ENCODE measurements at regions not wholly inside any gene's neighbourhood (a gene's known extent, or its start where the extent isn't known, plus 50 kb on each side); places are given as distances from the start of the nearest gene placed in this dataset.

- TF ChIP-seq CTCF (IDR thresholded peaks at IDR 0.05; ENCODE audit: insufficient read depth, low read length, poor library complexity, severe bottlenecking) = no peak
- no peak overlapping the region for H3K4me3 ChIP-seq (replicated peaks; ENCODE audit: low read depth, low read length)
- DNase-seq (ENCODE audit: extremely low read depth, insufficient read length) = no peak
- no peaks in the 10 kb centered on the region for H3K27me3 ChIP-seq (replicated peaks; ENCODE audit: control insufficient read depth, insufficient read depth, low read length)
- H3K36me3 ChIP-seq (ENCODE audit: control insufficient read depth, insufficient read depth, low read length) = no peaks in the 10 kb centered on the region
These were observed 327.8 kb upstream of the ADGRB3 start for GRCh38 chr6:68307301-68307700.

- Histone ChIP-seq H3K36me3 (ENCODE audit: control insufficient read depth, insufficient read depth, low read length) (no peaks in the 10 kb centered on the region), H3K27me3 (replicated peaks; ENCODE audit: control insufficient read depth, insufficient read depth, low read length) (no peaks in the 10 kb centered on the region), H3K4me3 (replicated peaks; ENCODE audit: low read depth, low read length) (no peak overlapping the region)
- TF ChIP-seq CTCF (IDR thresholded peaks at IDR 0.05; ENCODE audit: insufficient read depth, low read length, poor library complexity, severe bottlenecking) = no peak
- DNase-seq (ENCODE audit: extremely low read depth, insufficient read length) = no peak
These were observed 339.0 kb upstream of the ADGRB3 start for GRCh38 chr6:68296126-68296525.

GRCh38 chr6:68282646-68283045 is 352.4 kb upstream of the ADGRB3 start:
- no peak for DNase-seq (ENCODE audit: extremely low read depth, insufficient read length)
- TF ChIP-seq CTCF (IDR thresholded peaks at IDR 0.05; ENCODE audit: insufficient read depth, low read length, poor library complexity, severe bottlenecking) = no peak
- Histone ChIP-seq H3K27me3 (replicated peaks; ENCODE audit: control insufficient read depth, insufficient read depth, low read length) (no peaks in the 10 kb centered on the region), H3K4me3 (replicated peaks; ENCODE audit: low read depth, low read length) (no peak overlapping the region), H3K36me3 (ENCODE audit: control insufficient read depth, insufficient read depth, low read length) (no peaks in the 10 kb centered on the region)

- DNase-seq (ENCODE audit: extremely low read depth, insufficient read length) = no peak
- Histone ChIP-seq H3K36me3 (ENCODE audit: control insufficient read depth, insufficient read depth, low read length) (no peaks in the 10 kb centered on the region), H3K27me3 (replicated peaks; ENCODE audit: control insufficient read depth, insufficient read depth, low read length) (no peaks in the 10 kb centered on the region), H3K4me3 (replicated peaks; ENCODE audit: low read depth, low read length) (no peak overlapping the region)
- TF ChIP-seq CTCF (IDR thresholded peaks at IDR 0.05; ENCODE audit: insufficient read depth, low read length, poor library complexity, severe bottlenecking) = no peak
These were observed 355.1 kb upstream of the ADGRB3 start for GRCh38 chr6:68279793-68280557.

- Histone ChIP-seq H3K4me3 (replicated peaks; ENCODE audit: low read depth, low read length) (no peak overlapping the region), H3K27me3 (replicated peaks; ENCODE audit: control insufficient read depth, insufficient read depth, low read length) (no peaks in the 10 kb centered on the region), H3K36me3 (ENCODE audit: control insufficient read depth, insufficient read depth, low read length) (no peaks in the 10 kb centered on the region)
- TF ChIP-seq CTCF (IDR thresholded peaks at IDR 0.05; ENCODE audit: insufficient read depth, low read length, poor library complexity, severe bottlenecking) = no peak
- no peak for DNase-seq (ENCODE audit: extremely low read depth, insufficient read length)
These were observed 361.8 kb upstream of the ADGRB3 start for GRCh38 chr6:68273297-68273696.

GRCh38 chr6:68256391-68256790 is 378.7 kb upstream of the ADGRB3 start:
- Histone ChIP-seq H3K27me3 (replicated peaks; ENCODE audit: control insufficient read depth, insufficient read depth, low read length) (no peaks in the 10 kb centered on the region), H3K36me3 (ENCODE audit: control insufficient read depth, insufficient read depth, low read length) (no peaks in the 10 kb centered on the region)
- no peak for TF ChIP-seq CTCF (IDR thresholded peaks at IDR 0.05; ENCODE audit: insufficient read depth, low read length, poor library complexity, severe bottlenecking)

More at GRCh38 chr6:68256391-68256790, 378.7 kb upstream of the ADGRB3 start:
- DNase-seq (ENCODE audit: extremely low read depth, insufficient read length) = no peak
- no peak overlapping the region for H3K4me3 ChIP-seq (replicated peaks; ENCODE audit: low read depth, low read length)
